ENCODE measurements at regions not wholly inside any gene's neighbourhood (a gene's known extent, or its start where the extent isn't known, plus 50 kb on each side); places are given as distances from the start of the nearest gene placed in this dataset.

DNA sequence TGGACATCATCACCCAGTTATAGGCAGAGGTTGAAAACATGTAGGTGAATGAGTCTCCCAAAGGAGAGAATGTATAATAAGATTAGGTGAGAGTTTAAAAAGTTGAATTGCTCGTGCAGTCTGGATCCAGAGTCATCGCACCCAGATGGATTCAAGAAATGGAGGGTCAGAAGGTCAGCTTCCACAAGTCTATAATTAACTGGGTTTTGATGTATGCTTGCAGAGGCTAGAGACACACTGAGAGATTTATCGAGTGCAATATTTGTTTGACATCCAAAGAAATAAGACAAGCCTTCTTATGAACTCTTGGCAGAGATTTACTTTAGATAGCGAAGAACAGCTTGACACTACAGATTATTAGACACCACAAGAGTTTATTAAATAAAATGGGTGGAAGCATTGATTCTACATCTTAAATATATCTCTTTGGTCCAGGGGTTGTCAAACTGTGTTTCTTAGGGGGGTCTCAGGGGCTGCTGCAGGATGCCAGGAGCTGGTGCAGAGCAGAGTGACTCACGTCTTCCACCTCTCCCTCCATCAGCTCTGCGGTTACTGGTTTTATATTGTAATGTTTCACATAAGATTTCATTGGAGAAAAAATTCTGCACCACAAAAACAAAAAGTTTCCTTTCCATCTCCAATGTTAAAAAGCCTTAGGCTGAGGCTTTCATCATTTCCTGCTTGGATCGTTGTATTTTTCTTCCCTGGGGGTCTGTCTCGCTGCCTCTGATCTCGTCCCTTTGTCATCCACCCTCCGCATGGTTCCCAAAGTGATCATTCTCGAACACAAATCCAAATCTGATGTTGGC is 176.2 kb upstream of the AHI1 start:
- TF ChIP-seq, protein P1, sequence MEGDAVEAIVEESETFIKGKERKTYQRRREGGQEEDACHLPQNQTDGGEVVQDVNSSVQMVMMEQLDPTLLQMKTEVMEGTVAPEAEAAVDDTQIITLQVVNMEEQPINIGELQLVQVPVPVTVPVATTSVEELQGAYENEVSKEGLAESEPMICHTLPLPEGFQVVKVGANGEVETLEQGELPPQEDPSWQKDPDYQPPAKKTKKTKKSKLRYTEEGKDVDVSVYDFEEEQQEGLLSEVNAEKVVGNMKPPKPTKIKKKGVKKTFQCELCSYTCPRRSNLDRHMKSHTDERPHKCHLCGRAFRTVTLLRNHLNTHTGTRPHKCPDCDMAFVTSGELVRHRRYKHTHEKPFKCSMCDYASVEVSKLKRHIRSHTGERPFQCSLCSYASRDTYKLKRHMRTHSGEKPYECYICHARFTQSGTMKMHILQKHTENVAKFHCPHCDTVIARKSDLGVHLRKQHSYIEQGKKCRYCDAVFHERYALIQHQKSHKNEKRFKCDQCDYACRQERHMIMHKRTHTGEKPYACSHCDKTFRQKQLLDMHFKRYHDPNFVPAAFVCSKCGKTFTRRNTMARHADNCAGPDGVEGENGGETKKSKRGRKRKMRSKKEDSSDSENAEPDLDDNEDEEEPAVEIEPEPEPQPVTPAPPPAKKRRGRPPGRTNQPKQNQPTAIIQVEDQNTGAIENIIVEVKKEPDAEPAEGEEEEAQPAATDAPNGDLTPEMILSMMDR (IDR thresholded peaks at IDR 0.05; ENCODE audit: low read depth, low read length) = no peak
- no peak for TF ChIP-seq POLR2A (IDR thresholded peaks at IDR 0.05; ENCODE audit: extremely low read depth, insufficient read length)
